ENCODE measurements at regions not wholly inside any gene's neighbourhood (a gene's known extent, or its start where the extent isn't known, plus 50 kb on each side); places are given as distances from the start of the nearest gene placed in this dataset.

- H3K4me1 ChIP-seq (ENCODE audit: control insufficient read depth in 4 of 4, insufficient read depth in 4 of 4, low read length in 3 of 4): no peaks in the 10 kb centered on the region
- H3K36me3 ChIP-seq (ENCODE audit: control insufficient read depth in 4 of 4, insufficient read depth in 3 of 4, low read depth in 1 of 4, low read length in 3 of 4): no peaks in the 10 kb centered on the region
- H3K4me3 ChIP-seq (ENCODE audit: low read depth in 1 of 3, low read length in 3 of 3): no peak overlapping the region
- H3K27ac ChIP-seq (ENCODE audit: low read depth in 1 of 2, low read length in 2 of 2): no peak overlapping the region
- no peak overlapping the region for H3K9ac ChIP-seq (ENCODE audit: low read depth in 1 of 2, low read length in 2 of 2)
- H3K9me3 ChIP-seq (ENCODE audit: control insufficient read depth in 4 of 4, low read length in 3 of 4): peaks cover 0 to 9% (median 8%) of the 10 kb centered on the region in 4 donors
- TF ChIP-seq, protein P1, sequence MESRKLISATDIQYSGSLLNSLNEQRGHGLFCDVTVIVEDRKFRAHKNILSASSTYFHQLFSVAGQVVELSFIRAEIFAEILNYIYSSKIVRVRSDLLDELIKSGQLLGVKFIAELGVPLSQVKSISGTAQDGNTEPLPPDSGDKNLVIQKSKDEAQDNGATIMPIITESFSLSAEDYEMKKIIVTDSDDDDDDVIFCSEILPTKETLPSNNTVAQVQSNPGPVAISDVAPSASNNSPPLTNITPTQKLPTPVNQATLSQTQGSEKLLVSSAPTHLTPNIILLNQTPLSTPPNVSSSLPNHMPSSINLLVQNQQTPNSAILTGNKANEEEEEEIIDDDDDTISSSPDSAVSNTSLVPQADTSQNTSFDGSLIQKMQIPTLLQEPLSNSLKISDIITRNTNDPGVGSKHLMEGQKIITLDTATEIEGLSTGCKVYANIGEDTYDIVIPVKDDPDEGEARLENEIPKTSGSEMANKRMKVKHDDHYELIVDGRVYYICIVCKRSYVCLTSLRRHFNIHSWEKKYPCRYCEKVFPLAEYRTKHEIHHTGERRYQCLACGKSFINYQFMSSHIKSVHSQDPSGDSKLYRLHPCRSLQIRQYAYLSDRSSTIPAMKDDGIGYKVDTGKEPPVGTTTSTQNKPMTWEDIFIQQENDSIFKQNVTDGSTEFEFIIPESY (IDR thresholded peaks at IDR 0.05): no peak
- TF ChIP-seq HNF4A (conservative IDR thresholded peaks at IDR 0.05) (no peak), RXRA (IDR thresholded peaks at IDR 0.05) (no peak), HNF4G (IDR thresholded peaks at IDR 0.05) (no peak), JUND (IDR thresholded peaks at IDR 0.05) (no peak), NR2F2 (IDR thresholded peaks at IDR 0.05) (no peak), TAF1 (conservative IDR thresholded peaks at IDR 0.05) (no peak), GABPA (IDR thresholded peaks at IDR 0.05 in 1 of 2, conservative IDR thresholded peaks at IDR 0.05 in 1 of 2) (no peak), FOXA1 (IDR thresholded peaks at IDR 0.05) (no peak), RAD21 (IDR thresholded peaks at IDR 0.05) (no peak), REST (IDR thresholded peaks at IDR 0.05) (no peak), FOXA2 (IDR thresholded peaks at IDR 0.05) (no peak), SP1 (IDR thresholded peaks at IDR 0.05) (no peak), YY1 (IDR thresholded peaks at IDR 0.05) (no peak), EGR1 (IDR thresholded peaks at IDR 0.05; ENCODE audit: low read depth in 2 of 2) (no peak)
- TF ChIP-seq, protein P2, sequence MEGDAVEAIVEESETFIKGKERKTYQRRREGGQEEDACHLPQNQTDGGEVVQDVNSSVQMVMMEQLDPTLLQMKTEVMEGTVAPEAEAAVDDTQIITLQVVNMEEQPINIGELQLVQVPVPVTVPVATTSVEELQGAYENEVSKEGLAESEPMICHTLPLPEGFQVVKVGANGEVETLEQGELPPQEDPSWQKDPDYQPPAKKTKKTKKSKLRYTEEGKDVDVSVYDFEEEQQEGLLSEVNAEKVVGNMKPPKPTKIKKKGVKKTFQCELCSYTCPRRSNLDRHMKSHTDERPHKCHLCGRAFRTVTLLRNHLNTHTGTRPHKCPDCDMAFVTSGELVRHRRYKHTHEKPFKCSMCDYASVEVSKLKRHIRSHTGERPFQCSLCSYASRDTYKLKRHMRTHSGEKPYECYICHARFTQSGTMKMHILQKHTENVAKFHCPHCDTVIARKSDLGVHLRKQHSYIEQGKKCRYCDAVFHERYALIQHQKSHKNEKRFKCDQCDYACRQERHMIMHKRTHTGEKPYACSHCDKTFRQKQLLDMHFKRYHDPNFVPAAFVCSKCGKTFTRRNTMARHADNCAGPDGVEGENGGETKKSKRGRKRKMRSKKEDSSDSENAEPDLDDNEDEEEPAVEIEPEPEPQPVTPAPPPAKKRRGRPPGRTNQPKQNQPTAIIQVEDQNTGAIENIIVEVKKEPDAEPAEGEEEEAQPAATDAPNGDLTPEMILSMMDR (IDR thresholded peaks at IDR 0.05; ENCODE audit: low read depth, low read length, missing input control): no peak
- TF ChIP-seq, protein P3, sequence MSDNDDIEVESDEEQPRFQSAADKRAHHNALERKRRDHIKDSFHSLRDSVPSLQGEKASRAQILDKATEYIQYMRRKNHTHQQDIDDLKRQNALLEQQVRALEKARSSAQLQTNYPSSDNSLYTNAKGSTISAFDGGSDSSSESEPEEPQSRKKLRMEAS (IDR thresholded peaks at IDR 0.05): no peak
- TF ChIP-seq, protein P4, sequence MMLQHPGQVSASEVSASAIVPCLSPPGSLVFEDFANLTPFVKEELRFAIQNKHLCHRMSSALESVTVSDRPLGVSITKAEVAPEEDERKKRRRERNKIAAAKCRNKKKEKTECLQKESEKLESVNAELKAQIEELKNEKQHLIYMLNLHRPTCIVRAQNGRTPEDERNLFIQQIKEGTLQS (IDR thresholded peaks at IDR 0.05): no peak
- DNase-seq (ENCODE audit: low spot score): no peak
- 21% methylated on average over 6 of the region's 6 CpGs for WGBS
- peaks cover 0 to 13% (median 0%) of the 10 kb centered on the region in 4 donors for H3K27me3 ChIP-seq (ENCODE audit: control insufficient read depth in 4 of 4, insufficient read depth in 4 of 4, low read length in 3 of 4)
These were observed 58.0 kb upstream of the PFKP start for GRCh38 chr10:3009341-3009740.
